Neural cell (in vitro differentiated cells): ENCODE measurements at regions not wholly inside any gene's neighbourhood (a gene's known extent, or its start where the extent isn't known, plus 50 kb on each side); places are given as distances from the start of the nearest gene placed in this dataset.

Experiments used
- H2AFZ ChIP-seq: fragments of 200-600, 300-800 bp; sonication (generic), shearing (Covaris generic); 2 replicates; pipeline ENCODE4 v1.6.0; 2014; ENCODE audit warnings: low read depth, mild to moderate bottlenecking, antibody characterized with exemption, low read length, moderate library complexity
- H3F3A ChIP-seq: fragments of 200-600 bp; shearing (Covaris generic); 2 replicates; pipeline ENCODE4 v1.6.1; 2016; ENCODE audit warnings: mild to moderate bottlenecking, moderate library complexity, mixed read lengths, antibody characterized with exemption, low read length; ENCODE audit not compliant: insufficient read depth, poor library complexity, severe bottlenecking
- H3K27ac ChIP-seq: fragments of 200-600, 300-800 bp; sonication (generic), shearing (Covaris generic); 2 replicates; pipeline ENCODE4 v1.5.1; 2014; ENCODE audit warnings: mild to moderate bottlenecking, low read length, moderate library complexity
- H3K27me3 ChIP-seq: fragments of 300-800, 200-600 bp; sonication (generic), shearing (Covaris generic); 2 replicates; pipeline ENCODE4 v1.6.0; 2014; ENCODE audit warnings: mild to moderate bottlenecking, low read depth, low read length, moderate library complexity; ENCODE audit not compliant: insufficient read depth
- H3K36me3 ChIP-seq: fragments of 300-800, 200-600 bp; sonication (generic), shearing (Covaris generic); 2 replicates; pipeline ENCODE4 v1.5.1; 2014; ENCODE audit warnings: mild to moderate bottlenecking, antibody characterized with exemption, low read length, moderate library complexity; ENCODE audit not compliant: insufficient read depth
- H3K4me2 ChIP-seq: fragments of 300-800, 200-600 bp; sonication (generic), shearing (Covaris generic); 2 replicates; pipeline ENCODE4 v1.6.0; 2014; ENCODE audit warnings: mild to moderate bottlenecking, low read length
- H3K4me3 ChIP-seq: fragments of 300-800, 200-600 bp; sonication (generic), shearing (Covaris generic); 2 replicates; pipeline ENCODE4 v1.5.1; 2014; ENCODE audit warnings: mild to moderate bottlenecking, low read length, moderate library complexity
- H3K79me2 ChIP-seq: fragments of 200-600 bp; shearing (Covaris generic); replicated peaks from 2 replicates; pipeline ENCODE4 v1.6.0; 2014; ENCODE audit warnings: mild to moderate bottlenecking, low read length, moderate library complexity; ENCODE audit not compliant: insufficient read depth
- H3K9ac ChIP-seq: fragments of 300-800, 200-600 bp; sonication (generic), shearing (Covaris generic); 2 replicates; pipeline ENCODE4 v1.6.1; 2016; ENCODE audit warnings: mild to moderate bottlenecking, low read length, mixed read lengths
- H3K9me2 ChIP-seq: fragments of 200-600 bp; shearing (Covaris generic); 2 replicates; pipeline ENCODE4 v1.6.1; 2016; ENCODE audit warnings: mild to moderate bottlenecking, low read length, mixed read lengths; ENCODE audit not compliant: insufficient read depth
- H3K9me3 ChIP-seq: fragments of 200-600, 300-800 bp; sonication (generic), shearing (Covaris generic); 2 replicates; pipeline ENCODE4 v1.6.1; 2016; ENCODE audit warnings: mild to moderate bottlenecking, mixed run types, low read length, moderate library complexity, mixed read lengths
- H4K20me1 ChIP-seq: fragments of 200-600 bp; shearing (Covaris generic); 2 replicates; pipeline ENCODE4 v1.6.1; 2016; ENCODE audit warnings: mild to moderate bottlenecking, mixed run types; ENCODE audit not compliant: insufficient read depth
- CTCF ChIP-seq: fragments of 450-650 bp; IDR thresholded peaks from 2 replicates; pipeline ENCODE4 v1.5.1; 2014; ENCODE audit warnings: antibody characterized with exemption, mild to moderate bottlenecking, moderate library complexity; ENCODE audit not compliant: poor library complexity, severe bottlenecking
- EP300 ChIP-seq: fragments of 450-650 bp; conservative IDR thresholded peaks from 2 replicates; pipeline ENCODE4 v1.6.1; 2014; ENCODE audit warnings: antibody characterized with exemption, mild to moderate bottlenecking, moderate library complexity; ENCODE audit not compliant: poor library complexity, severe bottlenecking
- EZH2 ChIP-seq: fragments of 200-600, 300-800 bp; shearing (Covaris generic), sonication (generic); IDR thresholded peaks from 2 replicates; pipeline ENCODE4 v1.6.1; 2014; ENCODE audit warnings: antibody characterized with exemption, low read length, borderline replicate concordance, mild to moderate bottlenecking; ENCODE audit not compliant: insufficient read depth, poor library complexity, severe bottlenecking
- MXI1 ChIP-seq: fragments of 450-650 bp; conservative IDR thresholded peaks from 2 replicates; pipeline ENCODE4 v1.6.1; 2014; ENCODE audit warnings: antibody characterized with exemption, mild to moderate bottlenecking; ENCODE audit not compliant: poor library complexity, severe bottlenecking
- POLR2AphosphoS5 ChIP-seq: IDR thresholded peaks from 2 replicates; pipeline ENCODE4 v1.6.1; 2012
- RAD21 ChIP-seq: fragments of 450-650 bp; conservative IDR thresholded peaks from 2 replicates; pipeline ENCODE4 v1.6.1; 2014; ENCODE audit warnings: antibody characterized with exemption, mild to moderate bottlenecking, moderate library complexity
- SMC3 ChIP-seq: fragments of 450-650 bp; conservative IDR thresholded peaks from 2 replicates; pipeline ENCODE4 v1.6.1; 2014; ENCODE audit warnings: antibody characterized with exemption, mild to moderate bottlenecking, moderate library complexity; ENCODE audit not compliant: poor library complexity
- TAF1 ChIP-seq: IDR thresholded peaks from 2 replicates; pipeline ENCODE4 v1.6.1; 2012; ENCODE audit warnings: low read depth
- TF ChIP-seq, protein P1 (sequence below): IDR thresholded peaks from 2 replicates; pipeline ENCODE4 v1.6.1; 2012; ENCODE audit warnings: borderline replicate concordance

- Histone ChIP-seq H3K27ac (no peak overlapping the region), H3K79me2 (no peaks in the 10 kb centered on the region), H3K9ac (no peak overlapping the region), H3K36me3 (no peaks in the 10 kb centered on the region), H3K9me2 (no peaks in the 10 kb centered on the region), H3K4me3 (no peak overlapping the region), H3K27me3 (no peaks in the 10 kb centered on the region), H3K4me2 (no peak overlapping the region), H3F3A (no peaks in the 10 kb centered on the region), H3K9me3 (no peaks in the 10 kb centered on the region), H2AFZ (no peak overlapping the region), H4K20me1 (no peaks in the 10 kb centered on the region)
- TF ChIP-seq SMC3 (no peak), MXI1 (no peak), TAF1 (no peak)
- TF ChIP-seq, protein P1, sequence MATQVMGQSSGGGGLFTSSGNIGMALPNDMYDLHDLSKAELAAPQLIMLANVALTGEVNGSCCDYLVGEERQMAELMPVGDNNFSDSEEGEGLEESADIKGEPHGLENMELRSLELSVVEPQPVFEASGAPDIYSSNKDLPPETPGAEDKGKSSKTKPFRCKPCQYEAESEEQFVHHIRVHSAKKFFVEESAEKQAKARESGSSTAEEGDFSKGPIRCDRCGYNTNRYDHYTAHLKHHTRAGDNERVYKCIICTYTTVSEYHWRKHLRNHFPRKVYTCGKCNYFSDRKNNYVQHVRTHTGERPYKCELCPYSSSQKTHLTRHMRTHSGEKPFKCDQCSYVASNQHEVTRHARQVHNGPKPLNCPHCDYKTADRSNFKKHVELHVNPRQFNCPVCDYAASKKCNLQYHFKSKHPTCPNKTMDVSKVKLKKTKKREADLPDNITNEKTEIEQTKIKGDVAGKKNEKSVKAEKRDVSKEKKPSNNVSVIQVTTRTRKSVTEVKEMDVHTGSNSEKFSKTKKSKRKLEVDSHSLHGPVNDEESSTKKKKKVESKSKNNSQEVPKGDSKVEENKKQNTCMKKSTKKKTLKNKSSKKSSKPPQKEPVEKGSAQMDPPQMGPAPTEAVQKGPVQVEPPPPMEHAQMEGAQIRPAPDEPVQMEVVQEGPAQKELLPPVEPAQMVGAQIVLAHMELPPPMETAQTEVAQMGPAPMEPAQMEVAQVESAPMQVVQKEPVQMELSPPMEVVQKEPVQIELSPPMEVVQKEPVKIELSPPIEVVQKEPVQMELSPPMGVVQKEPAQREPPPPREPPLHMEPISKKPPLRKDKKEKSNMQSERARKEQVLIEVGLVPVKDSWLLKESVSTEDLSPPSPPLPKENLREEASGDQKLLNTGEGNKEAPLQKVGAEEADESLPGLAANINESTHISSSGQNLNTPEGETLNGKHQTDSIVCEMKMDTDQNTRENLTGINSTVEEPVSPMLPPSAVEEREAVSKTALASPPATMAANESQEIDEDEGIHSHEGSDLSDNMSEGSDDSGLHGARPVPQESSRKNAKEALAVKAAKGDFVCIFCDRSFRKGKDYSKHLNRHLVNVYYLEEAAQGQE: no peak
Observed at GRCh38 chr11:90589735-90590134, 366.9 kb upstream of the CHORDC1 start.

GRCh38 chr11:90587896-90588295 lies 365.0 kb upstream of the CHORDC1 start:
- H3K4me2 ChIP-seq: no peak overlapping the region
- no peaks in the 10 kb centered on the region for H4K20me1 ChIP-seq
- H3K79me2 ChIP-seq: no peaks in the 10 kb centered on the region
- H3K27me3 ChIP-seq: no peaks in the 10 kb centered on the region
- no peak overlapping the region for H3K27ac ChIP-seq
- H3K9me2 ChIP-seq: no peaks in the 10 kb centered on the region
- H3K9ac ChIP-seq: no peak overlapping the region
- H3K36me3 ChIP-seq: no peaks in the 10 kb centered on the region
- H3K4me3 ChIP-seq: no peak overlapping the region
- no peaks in the 10 kb centered on the region for H3K9me3 ChIP-seq
- no peaks in the 10 kb centered on the region for H3F3A ChIP-seq
- no peak overlapping the region for H2AFZ ChIP-seq
- TF ChIP-seq POLR2AphosphoS5 (no peak), SMC3 (no peak), CTCF (no peak), EZH2 (no peak), RAD21 (no peak), TAF1 (no peak), EP300 (no peak), MXI1 (no peak)
- TF ChIP-seq, protein P1: no peak
